HUES64 (cell line): ENCODE measurements at regions not wholly inside any gene's neighbourhood (a gene's known extent, or its start where the extent isn't known, plus 50 kb on each side); places are given as distances from the start of the nearest gene placed in this dataset.

Source experiments
- H3K27ac ChIP-seq: 2 replicates; pipeline ENCODE4 v1.7.0; 2013; ENCODE audit warnings: low read depth, low read length, inconsistent platforms
- H3K27me3 ChIP-seq: 2 replicates; pipeline ENCODE4 v1.6.1; 2013; ENCODE audit warnings: mild to moderate bottlenecking, low read length; ENCODE audit not compliant: insufficient read depth
- H3K36me3 ChIP-seq: 2 replicates; pipeline ENCODE4 v1.6.1; 2013; ENCODE audit warnings: mild to moderate bottlenecking, low read length; ENCODE audit not compliant: insufficient read depth
- H3K4me1 ChIP-seq: 2 replicates; pipeline ENCODE4 v1.6.1; 2013; ENCODE audit warnings: mild to moderate bottlenecking, low read length, moderate library complexity; ENCODE audit not compliant: insufficient read depth
- H3K4me3 ChIP-seq: 2 replicates; pipeline ENCODE4 v1.5.1; 2013; ENCODE audit warnings: mild to moderate bottlenecking, low read length, moderate library complexity
- H3K9ac ChIP-seq: 2 replicates; pipeline ENCODE4 v1.6.1; 2013; ENCODE audit warnings: mild to moderate bottlenecking, low read depth, low read length
- H3K9me3 ChIP-seq: 2 replicates; pipeline ENCODE4 v1.6.1; 2013; ENCODE audit warnings: low read depth, low read length; ENCODE audit not compliant: insufficient read depth
- WGBS: fragments of 150-250, 120-280 bp; methylation state at CpG from one replicate; pipeline ENCODE4 v1.1.7; 2013; ENCODE audit warnings: missing lambda C conversion rate; 5-methylcytosine and 5-hydroxymethylcytosine counted together

DNA sequence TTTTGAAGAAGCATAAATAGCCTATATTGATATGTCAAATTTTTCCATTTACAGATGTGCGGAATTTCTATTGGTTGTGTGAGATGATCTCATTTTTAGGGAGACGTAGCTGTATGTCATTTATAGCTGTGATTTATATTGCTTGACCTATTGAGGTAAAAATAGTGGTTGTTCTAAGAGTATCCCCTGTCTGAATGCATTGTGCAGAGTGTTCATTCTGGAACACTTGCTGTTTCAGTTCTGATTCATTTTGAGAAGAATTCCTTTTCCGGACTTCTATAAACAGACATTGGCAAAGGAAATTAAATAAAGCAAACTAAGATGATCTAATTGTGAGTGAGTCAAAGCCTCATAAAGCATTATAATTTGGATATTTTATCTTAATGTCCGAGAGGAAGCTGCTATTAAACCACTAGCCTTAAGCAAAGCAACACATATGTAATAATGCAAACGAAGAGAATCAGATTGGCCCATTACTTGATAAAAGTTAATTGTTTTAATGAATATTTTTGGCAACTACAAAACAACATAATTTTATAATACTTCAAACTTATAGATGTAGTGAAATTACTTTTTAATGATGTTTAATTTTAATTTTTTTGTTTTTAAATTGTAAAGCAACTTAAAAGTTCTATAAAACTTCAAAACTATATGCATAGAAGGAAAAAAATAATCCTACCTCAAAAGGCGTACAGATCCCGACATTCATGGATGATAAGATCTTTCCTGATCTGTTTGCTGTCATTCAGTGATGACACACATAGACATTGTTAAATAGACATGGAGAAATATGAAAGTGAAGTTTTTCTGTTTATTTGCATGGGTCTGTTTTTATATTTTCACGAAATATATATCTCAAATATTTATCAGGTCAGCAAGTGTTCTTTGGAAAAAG is 942.6 kb upstream of the SLC10A2 start:
- WGBS: 96% methylated on average over 5 of the region's 8 CpGs
- Histone ChIP-seq H3K4me1 (no peaks in the 10 kb centered on the region), H3K9me3 (no peaks in the 10 kb centered on the region), H3K27ac (no peak overlapping the region), H3K36me3 (no peaks in the 10 kb centered on the region), H3K27me3 (no peaks in the 10 kb centered on the region), H3K9ac (no peak overlapping the region), H3K4me3 (no peak overlapping the region)

DNA sequence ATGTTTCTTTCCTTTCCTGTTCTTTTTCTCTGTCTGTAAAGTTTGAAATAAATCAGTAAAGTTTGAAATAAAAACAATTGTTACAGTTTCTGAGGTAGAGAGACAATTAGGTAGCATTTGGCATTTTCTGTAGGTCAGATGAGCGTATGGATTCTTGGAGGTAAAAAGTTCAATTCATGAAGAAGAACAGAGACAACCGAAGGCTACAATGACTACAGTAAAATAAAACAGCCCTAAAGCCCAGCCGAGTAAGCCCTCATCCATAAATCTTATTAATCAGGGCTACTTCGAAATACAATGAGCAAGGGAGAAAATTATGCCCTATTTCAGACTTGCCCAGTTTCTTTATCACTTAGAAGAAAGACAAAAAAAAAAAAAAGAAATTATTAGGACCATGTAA is 941.9 kb upstream of the SLC10A2 start:
- no peaks in the 10 kb centered on the region for H3K9me3 ChIP-seq

DNA sequence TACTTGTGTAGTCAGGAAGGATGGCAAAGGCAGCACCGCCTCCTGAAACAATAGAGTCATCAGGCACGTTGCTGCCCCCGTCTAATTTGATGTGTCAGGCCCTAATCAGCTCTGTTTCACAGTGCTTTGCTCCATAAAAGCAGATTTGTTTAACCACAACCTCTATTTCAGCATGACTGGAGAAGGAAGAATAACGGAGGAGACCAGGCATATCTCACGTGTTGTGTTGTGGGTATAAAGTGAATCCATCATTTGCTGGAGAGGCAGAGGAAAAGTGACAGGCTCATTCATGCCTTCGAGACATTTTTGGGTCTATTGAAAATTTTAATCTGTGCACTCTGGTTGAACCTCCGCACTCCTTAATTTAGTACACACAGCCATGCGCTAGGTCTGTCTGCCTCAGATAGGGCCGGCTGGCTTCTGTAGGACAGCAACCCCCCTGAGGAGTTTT is 940.4 kb upstream of the SLC10A2 start:
- WGBS: 90% methylated on average over 9 of the region's 9 CpGs
- no peak overlapping the region for H3K9ac ChIP-seq
- no peaks in the 10 kb centered on the region for H3K4me1 ChIP-seq
- no peaks in the 10 kb centered on the region for H3K9me3 ChIP-seq
- H3K4me3 ChIP-seq: no peak overlapping the region
- H3K27me3 ChIP-seq: no peaks in the 10 kb centered on the region
- H3K36me3 ChIP-seq: no peaks in the 10 kb centered on the region
- no peak overlapping the region for H3K27ac ChIP-seq

More for the DNA sequence above, 941.9 kb upstream of the SLC10A2 start:
- Histone ChIP-seq H3K36me3 (no peaks in the 10 kb centered on the region), H3K4me1 (no peaks in the 10 kb centered on the region), H3K4me3 (no peak overlapping the region), H3K9ac (no peak overlapping the region), H3K27me3 (no peaks in the 10 kb centered on the region), H3K27ac (no peak overlapping the region)
- WGBS: 93% methylated on average over 4 of the region's 4 CpGs

DNA sequence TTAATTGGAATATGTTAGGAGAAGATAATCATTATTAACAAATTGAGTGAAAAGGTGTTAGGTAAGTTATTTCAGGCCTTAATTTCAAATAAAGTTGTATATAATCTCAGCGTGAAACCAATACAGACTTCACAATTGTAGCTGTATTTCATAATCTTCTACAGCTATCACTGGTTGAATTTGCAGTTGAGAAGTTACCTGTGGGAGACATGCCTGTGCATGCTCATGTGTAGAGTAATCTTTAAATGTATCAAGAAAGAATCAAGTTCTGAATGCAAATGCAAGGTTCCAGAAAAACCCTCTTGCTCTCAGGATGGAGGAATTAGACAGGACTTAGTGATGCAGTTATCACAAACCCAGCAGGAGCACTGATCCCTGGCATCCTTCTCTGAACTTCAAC is 938.4 kb upstream of the SLC10A2 start:
- Histone ChIP-seq H3K4me3 (no peak overlapping the region), H3K9ac (no peak overlapping the region), H3K27me3 (no peaks in the 10 kb centered on the region), H3K9me3 (no peaks in the 10 kb centered on the region), H3K4me1 (no peaks in the 10 kb centered on the region), H3K27ac (no peak overlapping the region), H3K36me3 (no peaks in the 10 kb centered on the region)
- 100% methylated on average over 1 of the region's 1 CpG for WGBS

DNA sequence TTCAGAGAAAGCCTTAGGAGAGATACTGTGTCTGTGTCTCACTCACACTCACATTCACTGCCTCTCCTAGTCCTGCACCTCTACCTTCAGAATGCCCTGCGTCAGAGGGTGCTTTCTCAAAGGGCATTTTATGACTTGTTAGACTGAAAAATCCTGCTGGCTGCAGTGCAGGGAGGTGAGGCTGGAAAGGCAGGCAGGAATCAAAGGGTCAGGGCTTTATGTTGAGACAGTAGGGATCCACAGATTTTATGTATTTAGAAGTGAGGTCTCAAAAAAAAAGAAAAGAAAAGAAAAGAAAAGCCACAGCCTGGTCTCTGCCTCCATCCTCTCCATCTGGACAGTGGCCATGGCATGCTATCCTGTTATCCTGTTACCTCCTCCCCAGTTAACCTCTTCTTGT is 936.0 kb upstream of the SLC10A2 start:
- Histone ChIP-seq H3K9me3 (no peaks in the 10 kb centered on the region), H3K36me3 (no peaks in the 10 kb centered on the region), H3K27me3 (no peaks in the 10 kb centered on the region), H3K9ac (no peak overlapping the region), H3K4me3 (no peak overlapping the region), H3K27ac (no peak overlapping the region), H3K4me1 (no peaks in the 10 kb centered on the region)
- 100% methylated on average over 1 of the region's 1 CpG for WGBS

DNA sequence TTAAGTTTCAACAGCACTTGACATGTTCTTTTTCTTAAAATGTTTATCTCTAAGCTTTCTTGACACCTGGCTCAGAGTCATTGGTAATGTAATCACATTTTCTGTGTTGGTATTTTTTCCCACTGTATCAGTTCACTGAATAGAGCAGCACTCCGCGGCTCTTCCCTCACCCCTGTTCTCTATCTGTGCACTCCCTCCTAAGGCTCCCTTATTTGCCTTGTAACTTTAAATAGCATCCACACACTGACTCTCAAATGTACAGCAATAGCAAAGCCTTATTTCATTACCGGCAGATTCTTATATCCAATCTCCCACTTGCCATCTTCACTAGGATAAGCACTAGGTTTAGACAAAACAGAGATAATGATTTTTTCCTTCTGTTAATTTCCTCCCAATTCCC is 935.5 kb upstream of the SLC10A2 start:
- whole genome bisulfite sequencing: 95% methylated on average over 3 of the region's 3 CpGs
- Histone ChIP-seq H3K4me1 (no peaks in the 10 kb centered on the region), H3K27me3 (no peaks in the 10 kb centered on the region), H3K9ac (no peak overlapping the region), H3K9me3 (no peaks in the 10 kb centered on the region), H3K4me3 (no peak overlapping the region), H3K27ac (no peak overlapping the region), H3K36me3 (no peaks in the 10 kb centered on the region)

DNA sequence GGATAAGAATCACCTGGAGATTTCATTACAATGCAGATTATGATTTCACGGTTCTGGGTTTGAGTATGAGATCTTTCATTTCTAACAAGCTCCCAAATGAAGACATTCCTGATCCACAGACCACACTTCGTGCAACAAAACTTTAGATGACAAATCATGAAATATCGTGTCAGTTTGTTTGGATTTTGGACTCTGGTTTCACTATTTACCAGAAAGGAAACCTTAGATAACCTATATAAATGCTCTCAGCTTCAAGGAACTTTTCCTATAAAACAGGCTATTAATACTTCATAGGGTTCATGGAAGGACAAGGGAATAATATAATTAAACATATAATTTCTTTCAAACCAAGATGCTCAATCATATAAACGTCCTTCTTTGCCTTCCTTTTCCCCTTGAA is 930.5 kb upstream of the SLC10A2 start:
- Histone ChIP-seq H3K4me1 (no peaks in the 10 kb centered on the region), H3K4me3 (no peak overlapping the region), H3K9me3 (no peaks in the 10 kb centered on the region), H3K27ac (no peak overlapping the region), H3K27me3 (no peaks in the 10 kb centered on the region), H3K36me3 (no peaks in the 10 kb centered on the region), H3K9ac (no peak overlapping the region)
- WGBS: 93% methylated on average over 4 of the region's 4 CpGs

DNA sequence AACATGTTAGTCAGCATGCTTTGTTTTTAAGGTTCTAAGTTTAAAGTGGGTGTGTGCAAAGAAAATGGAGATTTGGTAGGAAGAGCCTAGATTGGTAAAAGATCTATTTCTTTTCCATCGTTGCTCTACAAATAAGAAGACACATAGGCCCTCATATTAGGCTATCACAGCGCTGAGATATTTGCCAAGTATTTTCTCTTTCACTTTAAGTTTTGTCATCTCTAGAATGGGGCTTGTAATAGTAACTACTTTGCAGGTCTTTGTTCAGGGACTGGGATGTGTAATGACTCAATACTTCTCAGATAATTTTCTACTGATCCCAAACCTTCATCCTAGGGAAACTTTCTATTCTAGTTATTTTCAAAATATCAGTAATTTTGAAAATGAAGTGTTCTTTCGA is 917.7 kb upstream of the SLC10A2 start:
- WGBS: 90% methylated on average over 2 of the region's 3 CpGs
- no peaks in the 10 kb centered on the region for H3K9me3 ChIP-seq

DNA sequence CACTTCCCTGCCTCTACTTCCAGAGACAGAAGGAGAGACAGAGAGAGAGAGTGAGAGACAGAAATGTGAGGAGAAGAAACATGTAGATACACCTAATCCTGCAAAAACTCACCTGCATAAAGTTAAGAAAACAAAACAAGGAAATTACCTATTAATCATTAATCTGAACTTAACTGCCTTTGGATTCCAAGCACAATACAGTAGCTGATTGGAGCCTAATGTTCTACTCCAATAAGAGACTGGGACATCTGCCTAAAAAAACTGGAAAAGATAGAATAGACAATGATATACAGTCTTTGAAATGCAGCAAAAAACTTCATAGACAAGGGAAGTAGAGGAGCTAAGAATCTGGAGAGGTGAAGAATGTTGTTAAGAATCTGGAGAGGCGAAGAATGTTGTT is 910.2 kb upstream of the SLC10A2 start:
- no peaks in the 10 kb centered on the region for H3K36me3 ChIP-seq
- H3K9ac ChIP-seq: no peak overlapping the region
- WGBS: 86% methylated on average over 1 of the region's 1 CpG
- no peaks in the 10 kb centered on the region for H3K9me3 ChIP-seq
- no peaks in the 10 kb centered on the region for H3K27me3 ChIP-seq
- no peaks in the 10 kb centered on the region for H3K4me1 ChIP-seq
- H3K27ac ChIP-seq: no peak overlapping the region
- H3K4me3 ChIP-seq: no peak overlapping the region

More for the DNA sequence above, 917.7 kb upstream of the SLC10A2 start:
- Histone ChIP-seq H3K9ac (no peak overlapping the region), H3K27ac (no peak overlapping the region), H3K27me3 (no peaks in the 10 kb centered on the region), H3K4me3 (no peak overlapping the region), H3K4me1 (no peaks in the 10 kb centered on the region), H3K36me3 (no peaks in the 10 kb centered on the region)

DNA sequence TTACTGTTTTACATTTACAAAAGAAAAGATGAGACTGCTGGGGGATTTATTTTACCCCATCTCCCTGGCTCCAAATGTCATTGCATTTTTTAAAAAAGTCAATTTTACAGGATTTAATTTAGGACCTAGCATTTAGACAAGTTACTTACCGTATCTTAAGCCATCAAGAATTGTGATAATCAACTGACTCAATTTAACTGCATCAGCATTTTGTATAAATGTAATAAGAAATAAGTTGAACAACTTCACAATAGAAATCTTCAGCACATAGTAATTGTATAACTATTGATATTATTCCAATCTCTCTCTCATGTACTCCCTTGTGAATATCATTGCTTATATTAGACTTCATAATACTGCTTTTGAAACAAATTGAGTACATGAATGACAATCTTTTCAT is 907.5 kb upstream of the SLC10A2 start:
- Histone ChIP-seq H3K9me3 (no peaks in the 10 kb centered on the region), H3K27me3 (no peaks in the 10 kb centered on the region), H3K4me3 (no peak overlapping the region), H3K36me3 (no peaks in the 10 kb centered on the region), H3K9ac (no peak overlapping the region), H3K4me1 (no peaks in the 10 kb centered on the region), H3K27ac (no peak overlapping the region)
- no CpG with 5 or more reads among the region's 1 CpG for WGBS

DNA sequence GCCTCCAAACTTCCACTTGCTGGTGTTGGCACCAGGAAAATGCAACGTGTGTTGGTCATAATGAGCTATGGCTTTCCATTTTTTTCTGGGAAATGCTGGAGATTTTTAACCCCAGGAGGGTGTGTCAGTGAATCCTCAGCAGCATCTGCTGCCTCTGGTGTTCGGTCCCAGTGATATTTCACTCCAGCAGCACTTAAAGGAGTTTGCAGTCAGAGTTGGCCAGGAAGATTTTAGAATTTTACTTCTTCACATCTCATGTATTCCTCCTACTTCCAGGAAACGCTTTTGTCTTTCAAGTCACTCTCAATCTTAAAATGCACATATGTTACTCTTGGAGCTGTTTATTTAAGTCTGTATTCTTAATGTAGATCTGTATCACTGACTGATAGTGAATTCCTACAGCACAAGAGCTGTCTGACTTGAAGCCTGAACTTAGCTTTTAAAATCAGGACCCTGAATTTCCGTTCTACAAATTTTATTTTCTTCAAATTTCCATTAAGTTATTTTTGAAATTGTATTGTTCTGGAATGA is 903.4 kb upstream of the SLC10A2 start:
- Histone ChIP-seq H3K4me1 (no peaks in the 10 kb centered on the region), H3K9me3 (no peaks in the 10 kb centered on the region), H3K4me3 (no peak overlapping the region), H3K36me3 (no peaks in the 10 kb centered on the region), H3K27me3 (no peaks in the 10 kb centered on the region), H3K27ac (no peak overlapping the region), H3K9ac (no peak overlapping the region)
- WGBS: 94% methylated on average over 2 of the region's 4 CpGs
